Astrocyte (in vitro differentiated cells and primary cell): ENCODE measurements at regions not wholly inside any gene's neighbourhood (a gene's known extent, or its start where the extent isn't known, plus 50 kb on each side); places are given as distances from the start of the nearest gene placed in this dataset.

Source experiments
- DNase-seq: peaks from one replicate; pipeline ENCODE4 v3.0.0-alpha.2; 2010; ENCODE audit warnings: low read depth
- FAIRE-seq: peaks from 2 replicates; lab custom pipeline; 2011; peaks lifted over from hg19 to GRCh38; lab: Jason Lieb, UNC
- H2AFZ ChIP-seq: 2 replicates; pipeline ENCODE4 v1.6.0; 2012; ENCODE audit warnings: low read depth, low read length, inconsistent platforms
- H3K27ac ChIP-seq: 2 replicates; pipeline ENCODE4 v1.5.1; 2011; ENCODE audit warnings: low read depth, low read length, inconsistent platforms
- H3K27me3 ChIP-seq: 2 replicates; pipeline ENCODE4 v1.6.0; 2011; ENCODE audit warnings: low read length, inconsistent platforms; ENCODE audit not compliant: insufficient read depth
- H3K36me3 ChIP-seq: 2 replicates; pipeline ENCODE4 v1.5.1; 2011; ENCODE audit warnings: low read length, inconsistent platforms; ENCODE audit not compliant: insufficient read depth
- H3K4me1 ChIP-seq: 2 replicates; pipeline ENCODE4 v1.5.1; 2011; ENCODE audit warnings: low read length, inconsistent platforms; ENCODE audit not compliant: insufficient read depth
- H3K4me2 ChIP-seq: 2 replicates; pipeline ENCODE4 v1.6.0; 2012; ENCODE audit warnings: low read length, inconsistent platforms
- H3K4me3 ChIP-seq: 2 replicates; pipeline ENCODE4 v1.5.1; 2011; ENCODE audit warnings: low read depth, mild to moderate bottlenecking, low read length, inconsistent platforms; ENCODE audit not compliant: insufficient read depth
- H3K79me2 ChIP-seq: 2 replicates; pipeline ENCODE4 v1.6.0; 2012; ENCODE audit warnings: mild to moderate bottlenecking, low read length, inconsistent platforms; ENCODE audit not compliant: insufficient read depth
- H3K9ac ChIP-seq: 2 replicates; pipeline ENCODE4 v1.6.0; 2012; ENCODE audit warnings: mild to moderate bottlenecking, low read length, inconsistent platforms
- H3K9me3 ChIP-seq: 2 replicates; pipeline ENCODE4 v1.5.1; 2012; ENCODE audit warnings: low read depth, mild to moderate bottlenecking, low read length, inconsistent platforms; ENCODE audit not compliant: insufficient read depth
- H4K20me1 ChIP-seq: 2 replicates; pipeline ENCODE4 v1.6.0; 2012; ENCODE audit warnings: low read length, inconsistent platforms; ENCODE audit not compliant: insufficient read depth
- H3K27ac Mint-ChIP-seq: one replicate; pipeline ENCODE4 v1.8.0; 2021; ENCODE audit warnings: mild to moderate bottlenecking, mixed read lengths; ENCODE audit not compliant: unreplicated experiment
- H3K27me3 Mint-ChIP-seq: one replicate; pipeline ENCODE4 v1.8.0; 2021; ENCODE audit warnings: low read depth, mixed read lengths; ENCODE audit not compliant: unreplicated experiment
- H3K36me3 Mint-ChIP-seq: one replicate; pipeline ENCODE4 v1.8.0; 2021; ENCODE audit warnings: low read depth, mixed read lengths; ENCODE audit not compliant: unreplicated experiment
- H3K4me1 Mint-ChIP-seq: one replicate; pipeline ENCODE4 v1.8.0; 2021; ENCODE audit warnings: low read depth, mixed read lengths; ENCODE audit not compliant: unreplicated experiment
- H3K4me3 Mint-ChIP-seq: one replicate; pipeline ENCODE4 v1.8.0; 2021; ENCODE audit warnings: mild to moderate bottlenecking, moderate library complexity, mixed read lengths; ENCODE audit not compliant: unreplicated experiment
- H3K9me3 Mint-ChIP-seq: one replicate; pipeline ENCODE4 v1.8.0; 2021; ENCODE audit warnings: mild to moderate bottlenecking, mixed read lengths; ENCODE audit not compliant: unreplicated experiment
- CTCF ChIP-seq: IDR thresholded peaks from 2 replicates; pipeline ENCODE4 v1.5.1; 2011; ENCODE audit warnings: low read depth, mild to moderate bottlenecking, inconsistent platforms, low read length, moderate library complexity; ENCODE audit not compliant: insufficient read depth
- EZH2 ChIP-seq: IDR thresholded peaks from 2 replicates; pipeline ENCODE4 v1.6.1; 2012; ENCODE audit warnings: mild to moderate bottlenecking, low read length, inconsistent platforms; ENCODE audit not compliant: insufficient read depth

GRCh38 chr22:48692734-48693376 lies 1134.8 kb downstream of the BRD1 start:
- peaks cover 3% of the 10 kb centered on the region for H3K4me1 ChIP-seq
- H3K27me3 ChIP-seq = no peaks in the 10 kb centered on the region
- Mint-ChIP-seq H3K4me1 (peaks cover 12% of the 10 kb centered on the region), H3K9me3 (no peaks in the 10 kb centered on the region), H3K27me3 (peaks cover 2% of the 10 kb centered on the region), H3K4me3 (no peak overlapping the region), H3K36me3 (no peaks in the 10 kb centered on the region), H3K27ac (no peak overlapping the region)
- FAIRE-seq (no peak), DNase-seq (no peak)
- H3K79me2 ChIP-seq = no peaks in the 10 kb centered on the region
- TF ChIP-seq CTCF = no peak
- no peak overlapping the region for H3K4me2 ChIP-seq
- no peak overlapping the region for H3K27ac ChIP-seq
- peaks cover 4% of the 10 kb centered on the region for H4K20me1 ChIP-seq
- H3K4me3 ChIP-seq = no peak overlapping the region
- no peaks in the 10 kb centered on the region for H3K36me3 ChIP-seq
- H3K9me3 ChIP-seq = no peaks in the 10 kb centered on the region
- H2AFZ ChIP-seq = no peak overlapping the region
- H3K9ac ChIP-seq = no peak overlapping the region

DNA sequence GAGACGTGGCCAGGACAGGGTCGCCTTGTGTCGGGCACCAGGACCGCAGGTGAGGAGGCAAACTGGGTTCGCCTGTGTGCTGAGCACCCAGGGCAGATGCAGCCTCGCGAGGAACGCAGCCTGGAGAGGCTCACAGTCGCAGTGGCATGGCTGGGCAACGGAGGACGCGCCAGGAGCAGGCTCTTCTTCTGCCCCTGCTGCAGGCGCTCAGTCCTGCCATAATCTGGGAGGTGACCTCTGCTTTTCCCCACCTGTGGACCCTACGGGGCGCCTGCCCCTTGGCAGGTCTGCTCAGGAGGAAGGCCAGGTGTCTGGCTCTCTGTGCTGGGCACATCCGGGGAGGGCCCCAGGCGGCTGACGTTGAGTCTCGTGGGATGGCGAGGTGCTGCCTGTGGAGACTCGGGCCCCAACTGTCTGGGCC lies 1136.2 kb downstream of the BRD1 start:
- no peaks in the 10 kb centered on the region for H4K20me1 ChIP-seq
- peaks cover 2% of the 10 kb centered on the region for H3K27me3 Mint-ChIP-seq
- no peak for DNase-seq
- no peaks in the 10 kb centered on the region for H3K27me3 ChIP-seq
- no peak for FAIRE-seq
- H3K4me1 Mint-ChIP-seq = peaks cover 12% of the 10 kb centered on the region
- H3K36me3 ChIP-seq = no peaks in the 10 kb centered on the region
- no peaks in the 10 kb centered on the region for H3K36me3 Mint-ChIP-seq
- H2AFZ ChIP-seq = no peak overlapping the region
- no peaks in the 10 kb centered on the region for H3K9me3 ChIP-seq
- no peak overlapping the region for H3K9ac ChIP-seq
- no peak overlapping the region for H3K27ac ChIP-seq
- H3K4me2 ChIP-seq = no peak overlapping the region
- H3K9me3 Mint-ChIP-seq = no peaks in the 10 kb centered on the region
- no peak overlapping the region for H3K4me3 ChIP-seq
- no peak overlapping the region for H3K27ac Mint-ChIP-seq
- TF ChIP-seq EZH2 = no peak
- TF ChIP-seq CTCF = no peak
- H3K79me2 ChIP-seq = no peaks in the 10 kb centered on the region
- H3K4me3 Mint-ChIP-seq = no peak overlapping the region
- H3K4me1 ChIP-seq = peaks cover 3% of the 10 kb centered on the region

DNA sequence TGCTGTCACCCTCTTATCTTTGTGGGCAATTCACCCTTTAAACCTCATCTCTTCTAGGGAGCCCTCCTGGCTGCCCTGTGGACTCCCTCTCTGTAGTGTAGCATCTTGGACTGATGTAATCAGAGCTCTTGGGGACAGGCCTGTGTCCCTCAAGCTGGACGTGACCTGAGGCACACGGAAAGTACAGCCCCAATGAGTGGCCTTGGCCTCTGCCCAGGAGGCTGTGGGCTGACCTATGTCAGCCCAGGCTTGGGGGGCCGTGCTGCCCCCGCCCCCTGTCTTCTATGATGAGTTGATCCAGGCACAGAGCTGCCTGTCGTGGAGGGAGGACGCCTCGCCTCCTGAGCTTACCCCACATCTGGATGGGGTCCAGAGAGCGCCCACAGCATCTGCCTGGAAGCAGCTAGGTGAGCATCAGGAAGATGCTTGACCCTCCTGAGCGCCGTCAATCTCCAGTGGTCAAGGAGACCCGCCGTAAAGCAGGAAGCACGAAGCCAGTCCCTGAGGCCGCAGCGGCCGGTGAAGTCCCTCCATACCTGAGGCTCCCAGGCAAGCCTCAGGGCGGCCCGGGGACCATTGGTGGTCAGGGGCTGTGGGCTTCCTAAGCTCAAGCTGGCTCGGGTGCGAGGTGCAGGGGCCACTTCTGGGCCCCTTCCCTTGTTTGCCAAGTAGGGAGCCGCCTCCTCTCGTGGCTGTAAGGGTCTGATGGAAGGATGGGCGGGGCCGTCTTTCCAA lies 1136.9 kb downstream of the BRD1 start:
- Mint-ChIP-seq H3K9me3 (no peaks in the 10 kb centered on the region), H3K27ac (no peak overlapping the region), H3K4me1 (peaks cover 12% of the 10 kb centered on the region), H3K36me3 (no peaks in the 10 kb centered on the region), H3K27me3 (peaks cover 2% of the 10 kb centered on the region), H3K4me3 (no peak overlapping the region)
- Histone ChIP-seq H3K4me2 (no peak overlapping the region), H4K20me1 (no peaks in the 10 kb centered on the region), H3K4me3 (no peak overlapping the region), H3K4me1 (peaks cover 3% of the 10 kb centered on the region), H3K27ac (no peak overlapping the region), H2AFZ (no peak overlapping the region), H3K27me3 (no peaks in the 10 kb centered on the region), H3K79me2 (no peaks in the 10 kb centered on the region), H3K36me3 (no peaks in the 10 kb centered on the region), H3K9me3 (no peaks in the 10 kb centered on the region), H3K9ac (no peak overlapping the region)
- DNase-seq (no peak), FAIRE-seq (no peak)
- TF ChIP-seq CTCF (no peak), EZH2 (no peak)
